ENCODE measurements at regions not wholly inside any gene's neighbourhood (a gene's known extent, or its start where the extent isn't known, plus 50 kb on each side); places are given as distances from the start of the nearest gene placed in this dataset.
"Not testable (repeated sequence)": the region's sequence is repeated elsewhere in the genome, so short reads cannot be mapped to it uniquely, and the experiment has no call there.

DNA sequence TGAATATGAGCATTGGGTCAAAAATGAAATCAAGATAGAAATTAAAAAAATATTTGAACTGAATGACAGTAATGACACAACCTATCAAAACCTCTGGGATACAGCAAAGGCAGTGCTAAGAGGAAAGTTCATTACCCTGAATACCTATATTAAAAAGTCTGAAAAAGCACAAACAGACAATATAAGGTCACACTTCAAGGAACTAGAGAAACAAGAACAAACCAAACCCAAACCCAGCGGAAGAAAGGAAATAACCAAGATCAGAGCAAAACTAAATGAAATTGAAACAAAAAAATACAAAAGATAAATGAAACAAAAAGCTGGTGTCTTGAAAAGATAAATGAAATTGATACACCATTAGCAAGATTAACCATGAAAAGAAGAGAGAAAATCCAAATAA is 140.5 kb upstream of the MAN1A1 start:
- H3K36me3 ChIP-seq (replicated peaks in 1 of 2; ENCODE audit: control insufficient read depth in 1 of 2, insufficient read depth in 2 of 2, low read length in 2 of 2); H3K9ac ChIP-seq (ENCODE audit: insufficient read depth, low read depth, low read length); intact Hi-C loops (cut with micrococcal nuclease; ENCODE audit: unreplicated experiment); FAIRE-seq; H3K27ac ChIP-seq (ENCODE audit: extremely low read length, insufficient read depth, low read length); H3K4me3 ChIP-seq (replicated peaks in 1 of 3; ENCODE audit: insufficient read depth in 1 of 3, low read depth in 2 of 3, low read length in 3 of 3); H2AFZ ChIP-seq (ENCODE audit: low read length); H3K9me3 ChIP-seq (ENCODE audit: low read length); BruUV-seq (replicated peaks); H4K20me1 ChIP-seq (ENCODE audit: insufficient read depth, low read length); CTCF ChIA-PET (ENCODE audit: low intra/inter-chr PET ratio, low total read pairs); ATAC-seq; H3K27me3 ChIP-seq (ENCODE audit: control insufficient read depth in 1 of 2, insufficient read depth in 2 of 2, low read length in 2 of 2); in situ Hi-C loops (cut with HindIII; ENCODE audit: extremely low pct_ligation_motif_present, low pct_unique_long_range_greater_than_20kb); DNase-seq (ENCODE audit: low spot score); POLR2A ChIA-PET; H3K4me2 ChIP-seq (ENCODE audit: low read depth, low read length); H3K79me2 ChIP-seq (ENCODE audit: insufficient read depth, low read length): not testable (repeated sequence)
- H3K4me1 ChIP-seq (ENCODE audit: insufficient read depth, low read length), result peaks cover 19% of the 10 kb centered on the region
- 93% methylated on average over 1 of the region's 1 CpG for WGBS (ENCODE audit: low lambda C conversion rate)

DNA sequence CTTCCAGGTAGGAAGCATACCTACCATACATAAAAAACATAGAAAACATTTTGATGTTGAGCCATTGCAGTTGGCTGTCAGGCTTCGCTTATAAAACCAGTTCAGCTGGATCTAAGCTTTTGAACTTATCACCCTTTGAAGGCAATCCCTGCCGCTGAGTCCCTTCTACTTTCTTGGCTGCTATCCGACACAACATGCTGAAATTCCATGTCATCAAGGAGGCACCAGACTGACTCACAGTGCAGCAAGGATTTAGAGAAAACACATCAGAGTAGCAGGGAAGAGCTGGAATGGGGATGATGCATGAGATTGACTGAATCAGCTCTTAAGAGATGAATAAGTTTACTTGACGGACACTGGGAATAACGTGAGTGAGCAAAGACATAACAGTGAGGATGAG is 135.0 kb upstream of the MAN1A1 start:
- CTCF ChIA-PET (ENCODE audit: low intra/inter-chr PET ratio, low total read pairs), result no interaction called here
- in situ Hi-C loops (cut with HindIII; ENCODE audit: extremely low pct_ligation_motif_present, low pct_unique_long_range_greater_than_20kb), result no loop called here
- no peak overlapping the region for H3K4me2 ChIP-seq (ENCODE audit: low read depth, low read length)

More for the DNA sequence above, 135.0 kb upstream of the MAN1A1 start:
- Histone ChIP-seq H3K27me3 (ENCODE audit: control insufficient read depth in 1 of 2, insufficient read depth in 2 of 2, low read length in 2 of 2) (peaks cover 0 to 19% of the 10 kb centered on the region in 2 experiments; a peak in 2 of 5 replicates), H3K9ac (ENCODE audit: insufficient read depth, low read depth, low read length) (no peak overlapping the region), H3K27ac (ENCODE audit: extremely low read length, insufficient read depth, low read length) (no peak overlapping the region), H3K36me3 (replicated peaks in 1 of 2; ENCODE audit: control insufficient read depth in 1 of 2, insufficient read depth in 2 of 2, low read length in 2 of 2) (no peaks in the 10 kb centered on the region), H4K20me1 (ENCODE audit: insufficient read depth, low read length) (no peaks in the 10 kb centered on the region), H3K4me3 (replicated peaks in 1 of 3; ENCODE audit: insufficient read depth in 1 of 3, low read depth in 2 of 3, low read length in 3 of 3) (no peak overlapping the region), H3K9me3 (ENCODE audit: low read length) (no peaks in the 10 kb centered on the region), H3K4me1 (ENCODE audit: insufficient read depth, low read length) (no peaks in the 10 kb centered on the region), H2AFZ (ENCODE audit: low read length) (no peak overlapping the region), H3K79me2 (ENCODE audit: insufficient read depth, low read length) (no peaks in the 10 kb centered on the region)
- TF ChIP-seq, protein P1, sequence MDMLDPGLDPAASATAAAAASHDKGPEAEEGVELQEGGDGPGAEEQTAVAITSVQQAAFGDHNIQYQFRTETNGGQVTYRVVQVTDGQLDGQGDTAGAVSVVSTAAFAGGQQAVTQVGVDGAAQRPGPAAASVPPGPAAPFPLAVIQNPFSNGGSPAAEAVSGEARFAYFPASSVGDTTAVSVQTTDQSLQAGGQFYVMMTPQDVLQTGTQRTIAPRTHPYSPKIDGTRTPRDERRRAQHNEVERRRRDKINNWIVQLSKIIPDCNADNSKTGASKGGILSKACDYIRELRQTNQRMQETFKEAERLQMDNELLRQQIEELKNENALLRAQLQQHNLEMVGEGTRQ (IDR thresholded peaks at IDR 0.05; ENCODE audit: low read depth, low read length), result no peak
- TF ChIP-seq, protein P1 (CRISPR knock-in tag; IDR thresholded peaks at IDR 0.05; ENCODE audit: borderline replicate concordance), result no peak
- no peak for TF ChIP-seq ZNF616 (CRISPR knock-in tag; IDR thresholded peaks at IDR 0.05; ENCODE audit: low read depth)
- no peak for TF ChIP-seq MAFG (CRISPR knock-in tag; IDR thresholded peaks at IDR 0.05)
- no peak for TF ChIP-seq SNAPC2 (CRISPR knock-in tag; IDR thresholded peaks at IDR 0.05)
- no peak for TF ChIP-seq ZNF614 (CRISPR knock-in tag; IDR thresholded peaks at IDR 0.05; ENCODE audit: borderline replicate concordance)
- no peak for TF ChIP-seq ZFP36L1 (CRISPR knock-in tag; IDR thresholded peaks at IDR 0.05)
- no peak for FAIRE-seq
- ATAC-seq, result no peak
- intact Hi-C loops (cut with micrococcal nuclease; ENCODE audit: unreplicated experiment), result no loop called here
- no TSS peak for BruUV-seq (replicated peaks)
- POLR2A ChIA-PET, result no interaction called here
- WGBS (ENCODE audit: low lambda C conversion rate), result 26% methylated on average over 5 of the region's 5 CpGs
- no peak for DNase-seq (ENCODE audit: low spot score)
